ENCODE measurements at regions not wholly inside any gene's neighbourhood (a gene's known extent, or its start where the extent isn't known, plus 50 kb on each side); places are given as distances from the start of the nearest gene placed in this dataset.
"Not testable (repeated sequence)": the region's sequence is repeated elsewhere in the genome, so short reads cannot be mapped to it uniquely, and the experiment has no call there.

DNA sequence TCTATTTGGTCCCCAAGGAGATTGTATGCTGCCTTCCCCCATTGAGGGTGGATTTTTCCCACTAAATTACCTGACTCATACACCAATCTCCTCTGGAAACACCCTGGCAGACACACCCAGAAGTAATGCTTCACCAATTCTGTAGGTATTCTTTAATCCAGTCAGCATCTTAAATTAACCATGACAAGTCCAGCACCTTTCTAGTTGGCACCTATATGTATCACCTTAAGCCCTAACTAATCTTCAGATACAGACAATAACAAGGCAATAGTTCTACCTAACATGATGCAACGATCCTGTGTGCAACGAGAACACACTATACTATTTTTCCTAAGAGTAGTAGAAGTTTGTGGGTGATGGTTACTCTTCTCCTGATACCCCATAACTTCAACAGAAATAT lies 473.3 kb upstream of the NPAP1 start:
- not testable (repeated sequence) for DNase-seq

DNA sequence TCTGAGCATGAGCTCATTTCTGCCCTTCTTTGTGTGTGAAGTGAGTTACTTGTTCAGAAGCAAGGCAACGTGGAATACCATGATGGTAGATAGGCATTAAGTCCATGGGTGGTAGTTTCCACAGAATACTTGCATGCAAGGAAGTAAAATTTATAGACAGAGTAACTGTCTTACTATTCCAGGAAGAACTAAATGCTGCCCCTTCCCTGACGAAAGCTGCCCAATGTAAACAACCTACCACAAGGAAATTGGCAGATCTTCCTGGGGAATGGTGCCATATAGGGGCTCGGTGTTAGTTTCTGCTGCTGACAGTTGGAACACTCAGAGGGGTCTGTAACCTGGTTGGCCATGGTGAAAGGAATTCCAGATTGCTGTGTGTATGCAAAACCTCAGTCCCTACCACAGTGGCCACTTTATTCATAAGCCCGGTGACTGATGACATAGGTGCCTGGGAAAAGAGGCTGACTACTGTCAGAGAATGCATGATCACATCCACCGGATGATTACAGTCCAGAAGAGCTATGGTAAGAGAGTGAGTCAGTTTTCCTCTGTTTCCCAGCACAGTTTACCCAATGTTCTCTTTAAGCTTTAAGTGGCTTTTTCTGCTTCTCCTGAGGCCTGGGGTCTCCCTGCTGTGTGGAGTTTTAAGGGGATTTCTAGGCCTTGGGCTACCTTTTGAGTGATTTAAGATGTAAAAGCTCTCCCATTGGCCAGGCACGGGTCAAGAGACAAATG lies 463.7 kb upstream of the NPAP1 start:
- not testable (repeated sequence) for DNase-seq

DNA sequence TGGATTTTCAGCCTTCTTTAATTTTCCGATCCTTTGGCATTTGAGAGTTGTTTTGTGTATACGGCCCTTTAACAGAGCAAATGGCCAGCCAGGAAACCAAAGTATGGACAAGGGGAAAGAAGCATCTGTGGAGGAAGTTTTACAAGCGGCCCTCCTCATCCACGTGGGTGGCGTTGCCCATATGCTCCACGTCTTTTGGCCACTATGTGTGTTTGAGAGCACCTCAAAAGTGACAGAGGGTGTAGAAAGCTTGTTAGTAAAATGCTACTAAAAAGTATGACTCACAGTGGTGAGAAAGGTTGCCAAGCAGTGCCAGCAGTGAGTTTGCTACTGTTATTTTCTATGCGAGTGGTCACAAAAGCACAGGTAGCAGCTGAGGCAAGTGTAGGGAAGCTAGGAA lies 451.8 kb upstream of the NPAP1 start:
- DNase-seq, result no peak

DNA sequence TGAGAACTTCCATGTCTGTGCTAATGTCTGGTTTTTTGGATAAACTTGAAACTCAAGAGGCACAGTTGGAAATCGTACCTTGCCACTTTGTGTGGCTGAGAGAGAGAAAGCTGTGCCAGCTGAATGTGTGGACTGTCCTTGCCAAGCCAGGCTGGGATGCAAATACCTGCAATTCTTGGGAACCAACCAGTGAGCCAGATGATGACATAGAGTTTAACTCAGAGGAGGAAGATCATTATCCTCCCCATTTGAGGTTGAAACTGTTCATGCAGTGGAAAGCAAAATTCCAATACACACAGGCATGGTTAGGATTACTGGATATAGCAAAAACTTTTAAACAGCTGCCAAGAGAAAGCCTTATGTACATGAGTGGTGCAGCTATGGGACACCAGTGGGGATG lies 451.4 kb upstream of the NPAP1 start:
- DNase-seq, result no peak

DNA sequence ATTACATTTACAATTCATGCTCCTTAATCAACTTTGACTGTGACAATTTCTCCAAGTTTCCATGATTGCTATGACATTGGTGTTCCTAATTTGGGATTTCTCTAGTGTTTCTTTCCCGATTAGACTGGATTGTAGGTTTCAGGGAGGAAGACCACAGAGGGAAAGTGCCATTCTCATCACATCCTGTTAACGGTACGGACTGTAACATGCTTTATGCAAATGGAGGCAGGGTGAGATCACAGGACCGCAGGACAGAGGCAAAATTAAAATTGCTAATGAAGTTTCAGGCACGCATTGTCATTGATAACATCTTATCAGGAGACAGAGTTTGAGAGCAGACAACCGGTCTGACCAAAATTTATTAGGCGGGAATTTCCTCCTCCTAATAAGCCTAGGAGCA lies 446.7 kb upstream of the NPAP1 start:
- DNase-seq, result not testable (repeated sequence)

DNA sequence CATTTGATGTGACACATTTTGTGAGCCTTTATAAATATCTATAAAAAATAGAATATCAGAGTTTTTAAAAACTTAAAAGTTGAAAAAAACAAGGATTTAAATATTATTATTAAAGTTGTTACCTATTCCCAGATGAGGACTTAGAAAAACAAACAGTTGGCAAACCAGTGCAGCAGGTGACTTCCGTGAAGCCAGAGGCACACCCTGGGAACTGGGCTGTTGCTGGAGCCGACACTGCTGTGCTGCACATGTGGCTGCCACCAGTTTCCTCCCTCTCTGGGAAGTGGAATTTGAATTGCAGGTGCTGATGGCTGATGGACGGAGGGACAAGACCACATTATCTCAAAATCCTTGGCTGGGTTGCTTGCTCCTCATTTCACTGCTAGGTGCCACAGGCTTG lies 442.4 kb upstream of the NPAP1 start:
- not testable (repeated sequence) for DNase-seq

DNA sequence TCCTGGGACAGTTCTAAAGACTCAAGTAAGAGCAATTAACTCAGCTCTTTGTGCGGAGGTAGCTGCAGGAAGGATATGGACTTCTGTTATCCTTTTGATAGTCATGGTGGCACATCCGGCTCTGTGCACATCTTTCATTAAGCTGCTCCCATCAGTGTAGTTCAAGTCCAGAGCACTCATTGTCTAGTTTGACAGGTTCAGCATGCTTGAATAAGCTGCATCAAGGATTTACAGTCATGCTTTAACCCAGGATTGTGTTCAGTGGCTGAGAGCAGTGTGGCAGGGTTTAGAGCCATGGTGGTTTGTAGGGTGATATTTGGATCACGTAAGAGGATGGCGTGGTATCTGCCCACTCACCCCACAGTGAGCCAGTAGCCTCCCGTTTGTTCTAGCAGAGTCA lies 435.0 kb upstream of the NPAP1 start:
- DNase-seq, result not testable (repeated sequence)

DNA sequence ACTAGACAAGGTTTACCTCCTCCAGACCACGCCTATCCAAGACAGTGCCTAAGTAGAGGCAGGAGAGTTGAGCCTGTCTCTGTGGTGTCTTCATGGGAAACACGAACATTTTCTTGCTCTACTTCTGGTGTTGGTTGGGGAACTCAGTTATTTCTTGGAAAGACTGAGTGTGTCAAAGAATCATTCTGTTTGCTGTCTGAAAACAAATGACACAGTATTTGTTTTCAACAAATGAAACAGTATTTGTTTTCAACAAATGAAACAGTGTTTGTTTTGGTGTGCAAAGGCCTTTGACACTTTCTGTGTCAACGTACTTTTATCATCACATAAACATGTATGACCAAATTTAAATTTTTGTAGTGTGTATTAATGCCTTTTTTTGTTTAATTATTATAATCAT lies 416.5 kb upstream of the NPAP1 start:
- DNase-seq, result not testable (repeated sequence)

DNA sequence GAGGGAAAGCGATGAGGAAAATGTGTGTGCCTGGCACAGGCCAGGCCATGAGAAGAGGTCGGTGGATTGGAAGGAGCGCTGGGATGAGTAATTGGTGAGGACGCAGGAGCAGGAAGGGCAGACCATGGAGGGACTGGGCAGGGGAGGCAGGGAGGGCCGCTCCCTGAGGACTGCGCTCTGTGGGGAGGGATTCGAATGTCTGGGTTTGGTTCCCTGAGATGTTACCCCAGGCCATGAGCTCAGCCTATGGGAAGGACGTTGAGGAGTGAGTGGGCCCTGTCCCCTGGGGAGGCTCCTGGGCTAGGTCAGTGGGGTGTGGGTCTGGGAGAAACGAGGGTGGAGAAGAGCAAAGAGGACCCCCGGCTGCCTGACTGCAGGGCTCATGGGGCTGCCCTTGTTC lies 415.2 kb upstream of the NPAP1 start:
- DNase-seq, result not testable (repeated sequence)

DNA sequence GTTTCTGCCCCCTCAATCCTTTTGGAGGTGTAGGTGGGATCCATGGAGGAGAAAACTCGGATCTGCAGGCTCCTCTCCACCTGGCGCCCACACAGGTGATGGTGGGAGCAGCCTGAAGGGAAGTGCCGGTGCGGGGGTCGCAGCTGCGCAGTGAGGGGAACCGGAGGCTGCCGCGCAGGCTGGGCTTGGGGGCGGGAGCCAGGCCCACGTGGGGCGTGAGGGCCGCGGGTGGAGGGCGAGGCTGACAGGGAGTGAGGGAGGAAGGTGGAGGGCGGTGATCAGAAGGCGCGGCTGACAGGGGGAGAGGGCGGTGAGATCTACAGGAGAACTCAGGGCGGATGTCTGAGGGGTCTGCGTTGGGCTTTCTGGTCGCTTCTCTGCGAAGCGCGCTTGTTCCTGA lies 414.7 kb upstream of the NPAP1 start:
- DNase-seq, result not testable (repeated sequence)

DNA sequence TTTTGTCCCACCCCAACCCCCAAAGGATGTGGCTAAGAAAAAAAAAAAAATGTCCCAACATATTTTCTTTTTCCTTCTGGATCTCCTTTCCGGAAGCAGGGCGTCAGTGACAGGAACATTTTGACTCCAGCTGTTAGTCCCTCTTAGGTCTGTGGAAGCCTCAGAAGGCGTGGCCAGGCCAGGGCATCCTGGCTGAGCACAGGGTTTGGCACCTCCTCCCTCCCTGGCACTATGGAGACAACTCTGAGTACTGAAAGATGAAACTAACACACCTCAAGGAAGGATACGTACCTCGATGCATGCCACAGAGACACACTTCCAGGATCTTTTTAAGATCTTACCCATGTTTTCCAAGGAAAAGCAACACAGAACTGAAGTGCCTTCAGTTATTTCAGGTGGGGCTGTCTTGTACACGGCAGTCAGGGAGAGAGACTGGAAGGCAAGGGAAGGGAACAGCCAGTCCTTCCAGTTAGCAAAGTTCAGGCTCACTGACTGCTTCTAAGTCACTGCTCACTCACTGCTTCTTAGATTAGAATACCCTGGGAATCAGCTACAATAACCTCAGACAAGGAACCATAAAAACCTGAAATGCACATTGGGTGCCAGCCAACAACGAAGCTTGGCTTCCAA lies 406.9 kb upstream of the NPAP1 start:
- not testable (repeated sequence) for DNase-seq

DNA sequence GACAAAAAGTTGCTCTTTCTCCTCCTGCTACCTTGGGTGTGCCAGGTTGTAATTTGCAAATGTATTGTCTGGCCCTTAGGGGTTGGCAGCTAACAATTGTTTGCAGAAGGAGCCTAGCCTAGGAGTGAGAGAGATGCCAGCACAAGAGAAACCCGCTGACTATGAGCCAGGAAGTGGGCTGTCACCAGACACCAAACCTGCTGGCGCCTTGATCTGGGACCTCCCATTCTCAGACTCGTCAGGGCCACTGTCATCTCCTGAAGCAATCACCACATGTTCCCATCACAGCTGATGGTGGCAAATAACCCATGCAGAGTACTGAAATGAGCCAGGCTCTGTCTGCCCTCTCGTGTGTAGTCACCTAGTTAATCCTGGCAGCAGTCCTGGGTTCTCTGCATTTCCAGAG lies 406.4 kb upstream of the NPAP1 start:
- no peak for DNase-seq

DNA sequence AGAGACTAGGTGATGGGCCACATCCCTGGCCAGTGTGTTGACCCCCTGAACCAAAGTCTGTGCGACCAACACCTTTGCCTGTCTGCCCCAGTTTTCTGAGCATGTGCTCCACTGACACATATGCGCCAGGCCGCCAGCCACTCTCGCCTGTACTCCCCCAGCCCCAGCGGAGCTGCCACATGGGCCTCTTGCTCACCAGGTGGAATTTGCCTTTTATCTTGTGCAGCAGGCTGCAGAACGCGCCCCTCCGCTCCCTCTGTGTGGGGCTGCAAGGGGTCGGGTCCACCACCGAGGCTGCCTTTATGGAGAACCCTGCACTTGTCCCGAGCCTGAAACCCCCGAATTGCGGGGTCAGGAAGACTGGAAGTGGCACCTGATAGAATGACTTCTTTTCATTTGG lies 405.7 kb upstream of the NPAP1 start:
- no peak for DNase-seq

DNA sequence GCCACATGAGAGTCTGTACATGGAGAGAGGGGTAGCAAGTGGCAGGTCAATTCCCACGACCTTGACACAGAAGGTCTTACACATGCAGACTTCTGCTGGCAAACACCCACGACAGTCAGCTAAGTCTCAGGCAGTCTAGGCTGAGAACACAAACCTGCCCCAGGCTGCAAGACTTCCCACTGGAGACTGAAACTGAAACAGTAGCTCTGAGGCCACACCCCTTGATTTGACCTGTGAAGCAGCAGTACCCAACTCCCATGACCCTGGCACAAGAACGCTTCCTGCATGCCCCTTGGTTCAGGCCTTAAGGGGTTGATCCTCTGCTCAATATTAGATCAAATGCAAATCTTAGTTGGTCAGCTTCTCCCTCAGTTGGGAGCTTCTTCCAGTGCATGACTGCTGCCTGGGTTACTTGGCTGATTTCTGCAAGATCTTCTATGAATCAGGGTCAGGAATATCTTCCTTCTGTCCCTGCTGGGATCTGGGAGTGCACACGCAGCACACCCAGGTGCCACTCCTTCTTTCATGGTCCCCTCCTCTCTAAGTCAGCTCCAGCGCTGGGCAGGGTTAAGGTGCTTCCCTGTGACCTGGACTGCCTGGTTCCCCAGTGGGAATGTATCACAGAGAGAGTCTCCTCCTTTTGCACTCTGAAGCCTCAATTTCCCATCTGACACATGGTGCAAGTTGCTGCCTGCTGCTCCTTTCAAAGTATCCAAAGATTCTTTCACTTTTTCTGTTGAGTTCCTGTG lies 403.9 kb upstream of the NPAP1 start:
- DNase-seq, result not testable (repeated sequence)

DNA sequence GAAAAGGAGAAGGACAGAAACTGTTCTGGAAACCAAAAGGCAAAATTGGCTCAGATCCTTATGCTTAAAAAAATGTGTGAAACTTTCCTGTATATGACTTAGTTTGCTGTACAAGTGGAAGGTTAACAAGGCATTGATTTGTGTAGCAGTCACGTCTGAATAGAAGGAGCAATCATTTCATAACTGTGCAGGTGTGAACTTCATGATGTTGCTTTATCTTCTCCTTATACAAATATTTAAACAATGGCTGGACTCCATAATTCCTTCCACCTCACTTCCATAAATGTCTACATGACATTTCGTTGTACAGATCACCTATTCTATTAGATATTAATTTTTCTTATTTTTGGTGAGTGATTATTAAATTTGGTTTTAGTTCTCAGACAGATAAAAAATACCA lies 382.7 kb upstream of the NPAP1 start:
- no peak for DNase-seq

DNA sequence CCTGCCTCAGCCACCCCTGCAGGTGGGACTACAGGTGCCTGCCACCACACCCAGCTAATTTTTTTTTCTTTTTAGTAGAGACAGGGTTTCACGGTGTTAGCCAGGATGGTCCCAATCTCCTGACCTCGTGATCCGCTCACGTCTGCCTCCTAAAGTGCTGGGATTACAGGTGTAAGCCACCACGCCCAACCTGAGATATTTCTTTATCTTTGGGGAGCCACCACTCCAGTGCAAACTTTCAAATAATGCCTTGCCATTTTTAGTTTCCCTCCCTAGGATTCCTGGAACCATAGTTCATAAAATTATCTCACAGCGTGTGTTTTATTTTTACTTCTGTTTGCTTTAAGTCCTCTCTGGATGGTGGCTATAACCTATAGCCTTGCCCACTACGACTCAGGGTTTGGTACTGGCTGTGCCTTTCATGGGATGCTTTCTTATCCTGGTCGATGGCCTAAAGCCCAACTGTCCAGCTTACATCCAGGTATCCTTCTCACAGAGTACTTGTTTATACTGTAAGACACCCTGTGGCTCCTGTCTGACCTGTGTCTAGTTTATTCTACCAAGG lies 374.7 kb upstream of the NPAP1 start:
- not testable (repeated sequence) for DNase-seq

DNA sequence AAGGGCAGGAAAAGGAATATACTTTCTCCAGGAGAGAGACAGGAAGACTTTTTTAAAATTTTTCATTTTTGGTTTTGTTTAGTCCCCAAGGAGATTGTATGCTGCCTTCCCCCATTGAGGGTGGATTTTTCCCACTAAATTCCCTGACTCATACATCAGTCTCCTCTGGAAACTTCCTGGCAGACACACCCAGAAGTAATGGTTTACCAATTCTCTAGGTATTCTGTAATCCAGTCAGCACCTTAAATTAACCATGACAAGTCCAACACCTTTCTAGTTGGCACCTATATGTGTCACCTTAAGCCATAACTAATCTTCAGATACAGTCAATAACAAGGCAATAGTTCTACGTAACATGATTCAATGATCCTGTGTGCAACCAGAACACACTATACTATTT lies 373.6 kb upstream of the NPAP1 start:
- not testable (repeated sequence) for DNase-seq

DNA sequence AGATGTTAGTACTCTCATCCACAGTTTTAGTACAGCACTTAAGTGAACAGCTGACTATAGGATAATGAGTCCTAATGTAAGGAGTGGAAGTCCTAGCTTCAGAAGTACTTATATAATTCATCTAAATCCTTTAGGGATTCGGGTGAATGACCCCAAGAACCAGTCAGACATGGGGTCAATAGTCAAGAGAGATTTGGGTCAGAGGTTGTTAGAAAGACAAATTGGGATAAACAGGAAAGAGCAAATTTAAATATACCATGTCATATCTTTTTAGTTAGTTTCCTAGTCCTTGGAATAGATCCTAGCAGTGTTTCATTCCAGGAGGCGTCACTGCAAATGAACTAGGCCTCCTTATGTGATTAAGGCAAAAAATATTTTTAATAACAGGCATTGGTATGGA lies 370.8 kb upstream of the NPAP1 start:
- not testable (repeated sequence) for DNase-seq

DNA sequence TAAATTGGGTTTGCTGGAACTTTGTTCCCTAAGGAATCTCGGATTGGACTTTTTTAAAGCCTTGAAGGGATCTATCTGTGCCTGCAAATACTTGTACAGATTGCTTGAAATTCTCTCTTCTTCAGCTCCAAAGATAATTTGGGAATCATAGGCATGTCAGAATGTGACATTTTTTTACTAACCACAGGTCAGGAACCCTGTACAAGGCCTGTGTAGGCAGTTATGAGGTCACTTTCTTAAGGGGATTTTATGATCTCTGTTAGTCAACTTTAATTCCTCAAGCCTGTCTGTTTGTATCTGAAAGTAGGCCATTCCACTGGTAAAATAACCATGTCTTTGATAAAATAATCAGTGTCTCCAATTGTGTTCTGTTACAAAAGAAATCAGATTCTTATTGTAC lies 369.9 kb upstream of the NPAP1 start:
- not testable (repeated sequence) for DNase-seq

DNA sequence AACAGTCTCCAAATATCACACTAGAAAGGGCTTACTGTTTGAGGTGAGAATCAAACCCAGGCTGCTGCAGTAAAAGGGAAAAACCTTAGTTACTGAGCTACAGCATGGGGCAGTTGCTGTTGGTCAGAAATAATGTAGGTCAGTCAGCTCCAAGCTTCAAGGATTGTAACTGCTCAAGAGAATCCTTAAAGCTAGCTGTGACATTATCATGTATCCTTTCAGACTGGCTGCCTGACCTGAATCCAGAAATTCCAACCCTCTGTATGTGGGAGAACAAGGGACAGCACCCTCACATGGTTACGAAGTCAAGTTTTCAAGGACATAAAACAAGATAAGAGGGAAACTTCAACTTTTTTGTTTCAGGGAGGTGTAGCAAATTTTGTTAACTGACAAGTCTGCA lies 365.9 kb upstream of the NPAP1 start:
- not testable (repeated sequence) for DNase-seq

DNA sequence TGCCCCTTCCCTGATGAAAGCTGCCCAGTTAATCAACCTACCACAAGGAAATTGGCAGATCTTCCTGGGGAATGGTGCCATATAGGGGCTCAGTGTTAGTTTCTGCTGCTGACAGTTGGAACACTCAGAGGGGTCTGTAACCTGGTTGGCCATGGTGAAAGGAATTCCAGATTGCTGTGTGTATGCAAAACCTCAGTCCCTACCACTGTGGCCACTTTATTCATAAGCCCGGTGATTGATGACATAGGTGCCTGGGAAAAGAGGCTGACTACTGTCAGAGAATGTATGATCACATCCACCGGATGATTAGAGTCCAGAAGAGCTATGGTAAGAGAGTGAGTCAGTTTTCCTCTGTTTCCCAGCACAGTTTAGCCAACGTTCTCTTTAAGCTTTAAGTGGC lies 363.9 kb upstream of the NPAP1 start:
- DNase-seq, result not testable (repeated sequence)

DNA sequence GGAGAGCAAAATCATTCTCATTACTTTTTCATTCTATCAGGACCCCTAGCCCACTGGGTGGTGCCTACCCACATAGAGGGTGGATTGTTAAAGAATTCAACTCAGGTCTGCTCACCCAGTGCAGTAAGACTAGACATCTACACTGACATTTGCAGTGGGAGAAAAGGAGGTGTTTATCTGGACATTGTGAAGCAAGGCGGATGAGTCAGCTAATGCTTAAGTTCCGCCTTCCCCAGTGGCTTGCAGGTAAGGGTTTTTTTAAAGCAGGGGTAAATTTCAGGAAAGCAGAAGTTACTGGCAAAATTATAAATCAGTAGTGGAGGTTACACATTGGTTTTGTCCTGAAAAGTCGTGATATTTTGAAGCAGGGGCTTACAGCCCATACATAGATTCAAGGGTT lies 359.2 kb upstream of the NPAP1 start:
- DNase-seq, result not testable (repeated sequence)

DNA sequence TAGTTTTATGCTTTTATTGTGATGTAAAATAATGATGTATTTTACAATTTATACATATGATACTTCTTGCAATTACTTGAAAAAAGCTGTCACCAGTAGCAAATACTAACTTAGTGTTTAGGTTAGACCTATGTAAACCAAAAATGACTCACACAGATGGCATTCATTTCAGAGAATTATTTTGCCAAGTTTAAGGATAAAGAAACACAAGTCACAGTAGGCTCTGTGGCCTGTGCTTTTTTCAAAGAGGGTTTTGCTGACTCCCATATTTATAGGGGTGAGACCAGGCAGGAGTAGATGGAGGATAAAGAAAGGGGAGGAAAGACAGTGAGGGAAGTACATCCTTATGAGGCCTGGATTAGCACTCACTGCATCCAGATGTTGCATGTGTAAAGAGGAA lies 356.6 kb upstream of the NPAP1 start:
- DNase-seq, result no peak
